IMR-90 (cell line): ENCODE measurements at regions not wholly inside any gene's neighbourhood (a gene's known extent, or its start where the extent isn't known, plus 50 kb on each side); places are given as distances from the start of the nearest gene placed in this dataset.

Experiments
- ATAC-seq: fragments of 200-7000 bp; cut with Tn5 transposase; 2 replicates; pipeline ENCODE4 v1.9.1; 2020; ENCODE audit warnings: low read depth, mild to moderate bottlenecking, moderate library complexity
- BruUV-seq: library from RNA; stranded (reverse); fragments of 400-500 nt; replicated peaks from 2 replicates; lab custom pipeline; 2021; lab: Mats Ljungman, UMichigan
- CTCF ChIA-PET: fragments of 300-600 bp; formaldehyde crosslinking; extraction: SDS; loops from one replicate; lab custom pipeline; 2021; ENCODE audit warnings: antibody characterized with exemption; lab: Yijun Ruan, JAX
- POLR2A ChIA-PET: fragments of 300-600 bp; sonication (Branson Sonifier 250); formaldehyde crosslinking; loops from one replicate; lab custom pipeline; 2022; ENCODE audit warnings: antibody characterized with exemption; ENCODE audit not compliant: unreplicated experiment; lab: Charles Lee
- DNase-seq: peaks from one replicate; pipeline ENCODE4 v3.0.0; 2013
- H2AFZ ChIP-seq: replicated peaks from 2 replicates; pipeline ENCODE3; 2013; ENCODE audit warnings: low read length, mild to moderate bottlenecking; ENCODE audit not compliant: poor library complexity
- H2AK5ac ChIP-seq: 2 replicates; pipeline ENCODE4 v1.6.1; 2013; ENCODE audit warnings: low read depth, low read length, inconsistent platforms
- H2AK9ac ChIP-seq: replicated peaks from 2 replicates; pipeline ENCODE3; 2013; ENCODE audit warnings: mild to moderate bottlenecking, low read depth, low read length, moderate library complexity; ENCODE audit not compliant: poor library complexity
- H2BK120ac ChIP-seq: 2 replicates; pipeline ENCODE4 v1.6.1; 2013; ENCODE audit warnings: low read depth, low read length, inconsistent platforms
- H2BK15ac ChIP-seq: 3 replicates; pipeline ENCODE4 v1.6.1; 2013; ENCODE audit warnings: low read depth, low read length, inconsistent platforms
- H2BK20ac ChIP-seq: 2 replicates; pipeline ENCODE4 v1.6.1; 2013; ENCODE audit warnings: low read depth, mild to moderate bottlenecking, inconsistent platforms, low read length, moderate library complexity
- H2BK5ac ChIP-seq: 2 replicates; pipeline ENCODE4 v1.6.1; 2013; ENCODE audit warnings: mild to moderate bottlenecking, low read depth, low read length, inconsistent platforms; ENCODE audit not compliant: poor library complexity, severe bottlenecking
- H3K14ac ChIP-seq: replicated peaks from 2 replicates; pipeline ENCODE4 v1.6.1; 2013; ENCODE audit warnings: low read depth, low read length, inconsistent platforms
- H3K18ac ChIP-seq: 2 replicates; pipeline ENCODE4 v1.6.1; 2013; ENCODE audit warnings: low read depth, low read length, control low read depth
- H3K23ac ChIP-seq: 2 replicates; pipeline ENCODE4 v1.6.1; 2013; ENCODE audit warnings: low read depth, low read length, inconsistent platforms
- H3K27ac ChIP-seq: 2 replicates; pipeline ENCODE4 v1.5.1; 2013; ENCODE audit warnings: mild to moderate bottlenecking, control low read depth, low read length; ENCODE audit not compliant: insufficient read depth
- H3K27me3 ChIP-seq: 2 replicates; pipeline ENCODE4 v1.6.1; 2013; ENCODE audit warnings: low read length; ENCODE audit not compliant: control insufficient read depth, insufficient read depth
- H3K36me3 ChIP-seq: 2 replicates; pipeline ENCODE4 v1.6.1; 2013; ENCODE audit warnings: low read length, mixed read lengths; ENCODE audit not compliant: control insufficient read depth, insufficient read depth
- H3K4ac ChIP-seq: 2 replicates; pipeline ENCODE4 v1.6.1; 2013; ENCODE audit warnings: low read depth, low read length, inconsistent platforms
- H3K4me1 ChIP-seq: 2 replicates; pipeline ENCODE4 v1.6.1; 2013; ENCODE audit warnings: low read length, mixed read lengths; ENCODE audit not compliant: control insufficient read depth, insufficient read depth
- H3K4me2 ChIP-seq: 2 replicates; pipeline ENCODE4 v1.6.1; 2013; ENCODE audit warnings: low read depth, mild to moderate bottlenecking, control low read depth, low read length, moderate library complexity
- H3K4me3 ChIP-seq: 2 replicates; pipeline ENCODE4 v1.5.1; 2013; ENCODE audit warnings: low read depth, mild to moderate bottlenecking, control low read depth, low read length, moderate library complexity; ENCODE audit not compliant: insufficient read depth
- H3K56ac ChIP-seq: 2 replicates; pipeline ENCODE4 v1.6.1; 2013; ENCODE audit warnings: low read length, inconsistent platforms; ENCODE audit not compliant: insufficient read depth; ENCODE audit errors: extremely low read depth
- H3K79me1 ChIP-seq, 2 experiments: 2 replicates each; pipeline ENCODE4 v1.6.1; 2013; ENCODE audit warnings: low read length in 2 of 2, inconsistent platforms in 1 of 2, low read depth in 1 of 2
- H3K9ac ChIP-seq: 2 replicates; pipeline ENCODE4 v1.6.1; 2013; ENCODE audit warnings: low read depth, low read length, control low read depth
- H3K9me1 ChIP-seq: 2 replicates; pipeline ENCODE4 v1.6.1; 2013; ENCODE audit warnings: low read length, inconsistent platforms; ENCODE audit not compliant: insufficient read depth
- H3K9me3 ChIP-seq: 2 replicates; pipeline ENCODE4 v1.6.1; 2013; ENCODE audit warnings: low read length; ENCODE audit not compliant: control insufficient read depth, insufficient read depth
- H4K20me1 ChIP-seq: 2 replicates; pipeline ENCODE4 v1.6.1; 2013; ENCODE audit warnings: low read length, inconsistent platforms; ENCODE audit not compliant: insufficient read depth
- H4K5ac ChIP-seq: 2 replicates; pipeline ENCODE4 v1.6.1; 2013; ENCODE audit warnings: mild to moderate bottlenecking, low read depth, low read length, control low read depth
- H4K8ac ChIP-seq, 2 experiments: 2 replicates each; pipeline ENCODE4 v1.6.1; 2013; ENCODE audit warnings: low read depth in 2 of 2, low read length in 2 of 2, control low read depth in 1 of 2, inconsistent platforms in 1 of 2
- H4K91ac ChIP-seq: 2 replicates; pipeline ENCODE4 v1.6.1; 2013; ENCODE audit warnings: low read depth, low read length, inconsistent platforms; ENCODE audit not compliant: insufficient read depth
- BHLHE40 ChIP-seq: fragments of 150-350 bp; IDR thresholded peaks from 2 replicates; pipeline ENCODE4 v1.6.1; 2016; ENCODE audit warnings: mild to moderate bottlenecking, low read depth, low read length
- CEBPB ChIP-seq: IDR thresholded peaks from 2 replicates; pipeline ENCODE4 v1.6.1; 2012; ENCODE audit warnings: low read depth, low read length, improper control_type of control experiment
- CHD1 ChIP-seq: IDR thresholded peaks from 2 replicates; pipeline ENCODE4 v1.6.1; 2012; ENCODE audit warnings: low read depth, low read length, improper control_type of control experiment
- FOS ChIP-seq: fragments of 150-350 bp; IDR thresholded peaks from 2 replicates; pipeline ENCODE4 v1.6.1; 2016; ENCODE audit warnings: low read depth, low read length
- MAFK ChIP-seq: IDR thresholded peaks from 2 replicates; pipeline ENCODE4 v1.6.1; 2012; ENCODE audit warnings: low read depth, low read length, improper control_type of control experiment
- MAZ ChIP-seq: IDR thresholded peaks from 2 replicates; pipeline ENCODE4 v1.6.1; 2012; ENCODE audit warnings: low read depth, mild to moderate bottlenecking, low read length, improper control_type of control experiment, moderate library complexity, borderline replicate concordance
- MXI1 ChIP-seq: IDR thresholded peaks from 2 replicates; pipeline ENCODE4 v1.6.1; 2012; ENCODE audit warnings: low read depth, mild to moderate bottlenecking, low read length, moderate library complexity, borderline replicate concordance
- NFE2L2 ChIP-seq: fragments of 150-350 bp; IDR thresholded peaks from 2 replicates; pipeline ENCODE4 v1.6.1; 2016; ENCODE audit warnings: low read depth, mild to moderate bottlenecking, low read length
- POLR2A ChIP-seq: IDR thresholded peaks from 2 replicates; pipeline ENCODE4 v1.6.1; 2012; ENCODE audit warnings: mild to moderate bottlenecking, low read depth, low read length
- RAD21 ChIP-seq: IDR thresholded peaks from 2 replicates; pipeline ENCODE4 v1.6.1; 2012; ENCODE audit warnings: low read length, improper control_type of control experiment
- RCOR1 ChIP-seq: IDR thresholded peaks from 2 replicates; pipeline ENCODE4 v1.6.1; 2012; ENCODE audit warnings: mild to moderate bottlenecking, low read length, improper control_type of control experiment; ENCODE audit not compliant: insufficient replicate concordance
- RFX5 ChIP-seq: IDR thresholded peaks from 2 replicates; pipeline ENCODE4 v1.8.0; 2012; ENCODE audit warnings: low read depth, mild to moderate bottlenecking, low read length, moderate library complexity
- SMC3 ChIP-seq: fragments of 150-350 bp; IDR thresholded peaks from 2 replicates; pipeline ENCODE4 v1.6.1; 2016; ENCODE audit warnings: low read depth, mild to moderate bottlenecking, antibody characterized with exemption, low read length, moderate library complexity
- WGBS, 2 experiments: methylation state at CpG; one replicate each; pipeline versions ENCODE4 v1.1.5 to v1.1.7; 2013; ENCODE audit warnings: missing lambda C conversion rate in 2 of 2; ENCODE audit not compliant: insufficient read length in 1 of 2; ENCODE audit errors: extremely low coverage in 2 of 2; 5-methylcytosine and 5-hydroxymethylcytosine counted together
- dilution Hi-C: fragments of 300-500 bp; cut with HindIII; formaldehyde crosslinking; loops from one replicate; pipeline ENCODE4 v1.14.3; 2018; ENCODE audit warnings: low sequenced_read_pairs; ENCODE audit not compliant: unreplicated experiment
- in situ Hi-C: fragments of 300-500 bp; cut with MboI; formaldehyde crosslinking; loops from 3 replicates; pipeline ENCODE4 v1.14.3; 2019; ENCODE audit warnings: low sequenced_read_pairs, inconsistent platforms, mixed read lengths
- intact Hi-C: fragments of 100-400 bp; cut with micrococcal nuclease; formaldehyde crosslinking; loops from 2 replicates; pipeline ENCODE4 v1.10.0; 2022
- TF ChIP-seq, protein P1 (sequence below): fragments of 150-350 bp; IDR thresholded peaks from 2 replicates; pipeline ENCODE4 v1.6.1; 2017; ENCODE audit warnings: mild to moderate bottlenecking, antibody characterized with exemption, low read length, low read depth
- TF ChIP-seq, protein P2 (sequence below): conservative IDR thresholded peaks from 2 replicates; pipeline ENCODE4 v1.5.1; 2012; ENCODE audit warnings: mild to moderate bottlenecking, low read depth, low read length, improper control_type of control experiment
- TF ChIP-seq, protein P3 (sequence below): fragments of 150-350 bp; IDR thresholded peaks from 2 replicates; pipeline ENCODE4 v1.6.1; 2016; ENCODE audit warnings: low read depth, mild to moderate bottlenecking, low read length, moderate library complexity, borderline replicate concordance

DNA sequence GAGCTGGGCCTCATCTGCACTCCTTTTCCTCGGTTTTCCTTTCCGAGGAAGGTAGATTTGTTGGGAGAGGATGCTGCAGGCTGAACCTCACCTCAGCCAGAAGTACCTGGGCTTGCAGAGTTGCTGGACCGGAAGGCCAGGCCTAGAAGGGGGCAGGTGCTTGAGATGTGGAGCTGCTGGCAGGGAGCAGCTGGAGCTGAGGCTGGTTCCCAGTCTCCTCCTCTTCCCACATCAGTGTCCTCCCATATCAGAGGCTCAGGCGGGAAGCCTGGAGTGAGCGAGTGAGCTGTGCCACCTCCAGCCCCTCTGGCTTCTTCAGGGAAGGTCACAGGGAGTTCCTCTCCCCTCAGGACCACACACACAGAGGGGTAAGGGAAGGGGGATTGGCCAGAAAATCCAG, 259.4 kb downstream of the GADD45G start:
- Histone ChIP-seq H3K27me3 (no peaks in the 10 kb centered on the region; the same call in 1 of the 2 replicates), H3K14ac (no peak overlapping the region), H3K18ac (no peak overlapping the region), H3K9me3 (no peaks in the 10 kb centered on the region), H3K4ac (no peak overlapping the region), H4K5ac (no peak overlapping the region), H3K27ac (no peak overlapping the region), H2BK5ac (no peak overlapping the region), H3K4me1 (no peaks in the 10 kb centered on the region), H2BK20ac (no peak overlapping the region), H3K23ac (no peak overlapping the region), H3K4me3 (no peak overlapping the region), H3K9ac (no peak overlapping the region), H4K91ac (no peak overlapping the region), H2AK5ac (no peak overlapping the region), H3K79me1 (no peaks in the 10 kb centered on the region), H3K36me3 (no peaks in the 10 kb centered on the region), H2AFZ (no peak overlapping the region), H4K20me1 (no peaks in the 10 kb centered on the region), H3K56ac (no peak overlapping the region), H2BK120ac (no peak overlapping the region), H3K4me2 (no peak overlapping the region), H2AK9ac (no peak overlapping the region), H2BK15ac (no peak overlapping the region), H3K9me1 (no peaks in the 10 kb centered on the region), H4K8ac (no peak overlapping the region)
- intact Hi-C loops (no loop called here), in situ Hi-C loops (no loop called here), dilution Hi-C loops (no loop called here)
- ChIA-PET CTCF (no interaction called here), POLR2A (no interaction called here)
- TF ChIP-seq CHD1 (no peak), MXI1 (no peak), BHLHE40 (no peak), RFX5 (no peak), FOS (no peak), CEBPB (no peak), RAD21 (no peak), RCOR1 (no peak), MAFK (no peak), POLR2A (no peak), NFE2L2 (no peak), MAZ (no peak), SMC3 (no peak)
- TF ChIP-seq, protein P1, sequence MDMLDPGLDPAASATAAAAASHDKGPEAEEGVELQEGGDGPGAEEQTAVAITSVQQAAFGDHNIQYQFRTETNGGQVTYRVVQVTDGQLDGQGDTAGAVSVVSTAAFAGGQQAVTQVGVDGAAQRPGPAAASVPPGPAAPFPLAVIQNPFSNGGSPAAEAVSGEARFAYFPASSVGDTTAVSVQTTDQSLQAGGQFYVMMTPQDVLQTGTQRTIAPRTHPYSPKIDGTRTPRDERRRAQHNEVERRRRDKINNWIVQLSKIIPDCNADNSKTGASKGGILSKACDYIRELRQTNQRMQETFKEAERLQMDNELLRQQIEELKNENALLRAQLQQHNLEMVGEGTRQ = no peak
- TF ChIP-seq, protein P2, sequence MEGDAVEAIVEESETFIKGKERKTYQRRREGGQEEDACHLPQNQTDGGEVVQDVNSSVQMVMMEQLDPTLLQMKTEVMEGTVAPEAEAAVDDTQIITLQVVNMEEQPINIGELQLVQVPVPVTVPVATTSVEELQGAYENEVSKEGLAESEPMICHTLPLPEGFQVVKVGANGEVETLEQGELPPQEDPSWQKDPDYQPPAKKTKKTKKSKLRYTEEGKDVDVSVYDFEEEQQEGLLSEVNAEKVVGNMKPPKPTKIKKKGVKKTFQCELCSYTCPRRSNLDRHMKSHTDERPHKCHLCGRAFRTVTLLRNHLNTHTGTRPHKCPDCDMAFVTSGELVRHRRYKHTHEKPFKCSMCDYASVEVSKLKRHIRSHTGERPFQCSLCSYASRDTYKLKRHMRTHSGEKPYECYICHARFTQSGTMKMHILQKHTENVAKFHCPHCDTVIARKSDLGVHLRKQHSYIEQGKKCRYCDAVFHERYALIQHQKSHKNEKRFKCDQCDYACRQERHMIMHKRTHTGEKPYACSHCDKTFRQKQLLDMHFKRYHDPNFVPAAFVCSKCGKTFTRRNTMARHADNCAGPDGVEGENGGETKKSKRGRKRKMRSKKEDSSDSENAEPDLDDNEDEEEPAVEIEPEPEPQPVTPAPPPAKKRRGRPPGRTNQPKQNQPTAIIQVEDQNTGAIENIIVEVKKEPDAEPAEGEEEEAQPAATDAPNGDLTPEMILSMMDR = no peak
- TF ChIP-seq, protein P3, sequence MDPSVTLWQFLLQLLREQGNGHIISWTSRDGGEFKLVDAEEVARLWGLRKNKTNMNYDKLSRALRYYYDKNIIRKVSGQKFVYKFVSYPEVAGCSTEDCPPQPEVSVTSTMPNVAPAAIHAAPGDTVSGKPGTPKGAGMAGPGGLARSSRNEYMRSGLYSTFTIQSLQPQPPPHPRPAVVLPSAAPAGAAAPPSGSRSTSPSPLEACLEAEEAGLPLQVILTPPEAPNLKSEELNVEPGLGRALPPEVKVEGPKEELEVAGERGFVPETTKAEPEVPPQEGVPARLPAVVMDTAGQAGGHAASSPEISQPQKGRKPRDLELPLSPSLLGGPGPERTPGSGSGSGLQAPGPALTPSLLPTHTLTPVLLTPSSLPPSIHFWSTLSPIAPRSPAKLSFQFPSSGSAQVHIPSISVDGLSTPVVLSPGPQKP = no peak
- BruUV-seq = no TSS peak
- DNase-seq (no peak), ATAC-seq (no peak)
- WGBS, 2 experiments = no CpG with 5 or more reads among the region's 5 CpGs
